HG03066 (cell line): ENCODE measurements at regions not wholly inside any gene's neighbourhood (a gene's known extent, or its start where the extent isn't known, plus 50 kb on each side); places are given as distances from the start of the nearest gene placed in this dataset.
A peak's percentile ranks its signal among the peaks of the same experiment; 100 is the strongest.
"Not testable (repeated sequence)": the region's sequence is repeated elsewhere in the genome, so short reads cannot be mapped to it uniquely, and the experiment has no call there.

ENCODE experiments used
- ATAC-seq: cut with Tn5 transposase; IDR thresholded peaks from one replicate; pipeline ENCODE4 v1.9.1; 2021; ENCODE audit warnings: low read depth; ENCODE audit not compliant: unreplicated experiment

DNA sequence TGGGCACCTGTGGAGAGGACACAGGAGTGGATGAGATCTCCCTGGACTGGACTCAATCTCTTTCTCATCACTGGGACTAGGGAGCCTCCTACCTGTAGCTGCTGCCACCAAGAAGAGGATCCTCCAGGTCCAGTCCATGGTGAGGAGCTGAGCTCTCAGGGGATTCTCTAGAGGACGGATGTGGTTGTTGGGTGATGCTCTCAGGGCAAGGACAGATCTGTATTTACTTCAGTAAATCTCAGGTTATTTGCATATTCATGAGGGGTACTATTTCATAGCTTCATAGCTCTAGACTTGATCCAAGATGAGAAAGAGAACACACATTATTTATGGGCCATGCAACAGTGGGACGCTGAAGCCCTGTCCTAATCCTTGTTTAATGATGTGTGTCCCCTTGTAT, 159.4 kb downstream of the POTEB start:
- ATAC-seq: peak; percentile 73

DNA sequence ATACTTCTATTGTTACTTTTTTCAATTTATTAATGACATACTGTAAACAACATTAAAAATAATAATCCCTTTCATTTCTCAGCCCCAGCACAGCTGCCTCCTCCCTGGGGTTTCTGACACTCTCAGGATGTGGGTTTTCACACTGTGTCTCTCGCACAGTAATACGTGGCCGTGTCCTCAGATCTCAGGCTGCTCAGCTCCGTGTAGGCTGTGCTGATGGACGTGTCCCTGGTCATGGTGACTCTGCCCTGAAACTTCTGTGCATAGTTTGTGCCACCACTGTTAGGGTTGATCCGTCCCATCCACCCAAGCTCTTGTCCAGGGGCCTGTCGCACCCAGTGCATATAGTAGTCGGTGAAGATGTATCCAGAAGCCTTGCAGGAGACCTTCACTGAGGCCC, 159.9 kb downstream of the POTEB start:
- ATAC-seq: peak; percentile 30

DNA sequence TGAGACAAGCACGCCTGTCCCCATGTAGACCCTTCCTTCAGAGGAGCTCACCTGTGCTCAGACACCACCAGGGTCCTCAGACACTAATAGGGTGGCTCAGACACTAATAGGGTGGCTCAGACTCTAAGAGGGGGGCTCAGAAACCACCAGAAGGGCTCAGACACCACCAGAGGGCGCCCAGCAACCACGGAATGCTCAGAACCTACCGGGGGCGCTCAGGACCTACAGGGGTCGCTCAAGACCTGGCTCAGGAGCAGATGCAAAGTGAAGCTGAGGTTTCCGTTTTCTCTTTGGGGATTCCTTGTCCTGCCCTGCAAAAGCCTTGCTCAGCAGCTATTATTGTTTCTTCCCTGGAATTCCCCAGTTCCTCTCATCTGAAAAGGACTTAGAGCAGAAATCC, 172.1 kb downstream of the POTEB start:
- peak; percentile 98 for ATAC-seq

DNA sequence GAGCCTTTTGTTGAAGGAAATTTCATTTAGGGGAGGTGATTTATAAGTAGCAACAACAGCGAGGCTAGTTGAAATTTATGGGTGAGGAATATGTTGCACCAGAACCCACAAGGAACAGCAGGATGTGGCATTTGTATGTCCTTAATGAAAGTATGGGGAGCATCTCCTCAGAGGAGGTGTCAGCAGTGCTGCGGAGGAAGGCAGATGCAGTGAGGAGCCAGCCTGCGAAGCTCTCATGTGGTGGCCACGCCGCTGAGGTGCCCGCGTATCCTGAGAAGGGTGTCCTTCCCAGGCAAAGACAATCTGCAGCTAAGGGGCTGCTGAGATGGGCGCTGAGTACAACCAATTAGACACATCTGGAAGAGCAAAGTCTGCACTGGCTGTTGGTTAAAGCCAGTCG, 178.9 kb downstream of the POTEB start:
- not testable (repeated sequence) for ATAC-seq

DNA sequence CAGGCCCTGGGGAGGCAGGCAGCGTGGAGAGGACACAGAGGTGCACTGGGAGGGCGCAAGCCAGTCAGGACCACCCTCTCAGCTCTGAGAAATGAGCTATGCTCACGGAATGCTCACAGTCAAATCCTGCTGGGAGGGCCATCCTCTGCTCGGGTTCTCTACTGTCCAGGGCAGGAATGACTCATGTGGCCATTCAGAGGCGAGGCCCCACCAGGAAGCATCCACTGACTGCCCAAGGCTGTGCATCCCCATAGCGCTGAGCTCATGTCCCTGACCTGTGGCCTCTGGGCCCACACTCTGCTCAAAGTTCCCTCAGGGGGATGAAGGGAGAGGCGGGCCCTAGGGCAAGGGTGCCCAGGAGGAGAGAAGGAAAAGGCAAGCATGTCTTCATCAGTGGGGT, 182.4 kb downstream of the POTEB start:
- ATAC-seq: not testable (repeated sequence)

DNA sequence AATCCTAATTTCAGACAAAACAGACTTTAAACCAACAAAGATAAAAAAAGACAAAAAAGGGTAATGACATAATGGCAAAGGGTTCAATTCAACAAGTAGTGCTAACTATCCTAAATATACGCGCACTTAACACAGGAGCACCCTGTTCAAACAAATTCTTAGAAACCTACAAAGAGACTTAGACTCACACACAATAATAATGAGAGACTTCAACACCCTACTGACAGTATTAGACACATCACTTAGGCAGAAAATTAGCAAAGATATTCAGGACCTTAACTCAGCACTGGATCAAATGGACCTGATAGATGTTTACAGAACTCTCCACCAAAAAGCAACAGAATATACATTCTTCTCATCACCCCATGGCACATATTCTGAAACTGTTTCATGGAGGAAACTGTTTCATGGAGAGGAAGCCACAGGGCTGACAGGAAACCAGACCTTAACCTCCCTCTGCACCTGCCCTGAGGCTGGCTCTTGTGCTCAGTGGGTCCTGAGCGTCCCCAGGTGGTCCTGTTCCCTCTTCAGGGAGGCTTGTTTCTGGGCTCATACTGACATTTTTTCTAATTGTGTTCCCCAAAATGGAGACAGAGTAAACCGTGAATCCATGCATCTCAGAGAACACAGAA, 184.9 kb downstream of the POTEB start:
- not testable (repeated sequence) for ATAC-seq

DNA sequence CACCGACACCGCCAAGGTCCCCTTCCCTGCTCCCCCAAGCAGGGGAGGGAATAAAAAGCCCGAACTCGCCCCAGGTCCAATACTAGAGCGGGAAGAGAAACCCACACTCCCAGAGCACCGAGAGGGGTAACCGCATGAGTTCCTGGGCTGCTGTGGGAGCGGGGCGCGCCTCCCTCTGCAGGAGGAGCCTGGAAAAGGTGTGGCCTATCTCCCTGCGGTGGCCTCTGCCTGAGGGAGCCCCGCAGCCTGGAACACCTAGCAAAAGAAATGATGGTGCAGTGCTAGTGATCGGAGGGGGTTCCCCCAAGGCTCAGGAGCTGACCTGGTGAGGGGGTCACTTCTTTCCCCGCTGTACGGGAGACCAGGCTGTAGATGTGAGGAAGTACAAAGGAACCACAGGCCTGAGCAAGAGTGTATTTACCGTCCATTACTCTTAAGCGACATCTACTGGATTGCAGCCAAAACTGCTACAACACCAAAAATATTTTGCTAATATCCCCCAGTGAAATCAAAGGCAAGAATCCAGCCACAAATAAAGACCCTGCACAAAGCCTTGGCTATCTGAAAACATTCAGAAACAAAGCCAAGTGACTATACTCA, 216.6 kb upstream of the POTEB3 start:
- peak; percentile 83 for ATAC-seq

DNA sequence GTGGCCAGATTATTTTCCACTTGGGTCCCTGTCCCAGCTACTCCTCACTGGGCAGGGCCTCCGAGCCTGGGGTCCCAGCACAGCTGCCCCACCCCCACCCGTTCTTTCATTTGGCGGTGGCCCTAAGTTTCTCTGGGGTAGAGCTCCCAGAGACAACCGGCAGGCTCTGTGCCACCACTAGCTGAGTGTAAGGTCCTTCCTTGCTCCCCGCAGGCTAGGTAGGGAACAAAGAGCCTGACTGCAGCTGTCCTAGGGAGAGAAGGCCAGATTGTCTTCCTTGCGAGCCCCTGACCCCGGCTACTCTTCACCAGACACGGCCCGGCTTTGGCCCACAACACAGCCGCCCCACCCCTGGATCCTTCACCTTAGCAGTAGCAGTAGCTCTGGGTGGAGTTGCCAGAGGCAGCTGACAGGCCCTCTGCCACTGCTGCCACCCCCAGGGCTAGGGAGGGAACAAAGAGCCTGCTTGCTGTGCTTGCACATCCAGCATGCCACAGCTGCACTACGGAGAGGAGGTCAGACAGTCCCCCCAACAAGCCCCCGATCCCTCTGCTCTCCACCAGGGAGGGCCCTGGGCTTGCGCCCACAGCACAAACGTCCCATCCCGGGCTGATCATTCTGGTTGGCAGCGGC, 215.9 kb upstream of the POTEB3 start:
- peak; percentile 23 for ATAC-seq

DNA sequence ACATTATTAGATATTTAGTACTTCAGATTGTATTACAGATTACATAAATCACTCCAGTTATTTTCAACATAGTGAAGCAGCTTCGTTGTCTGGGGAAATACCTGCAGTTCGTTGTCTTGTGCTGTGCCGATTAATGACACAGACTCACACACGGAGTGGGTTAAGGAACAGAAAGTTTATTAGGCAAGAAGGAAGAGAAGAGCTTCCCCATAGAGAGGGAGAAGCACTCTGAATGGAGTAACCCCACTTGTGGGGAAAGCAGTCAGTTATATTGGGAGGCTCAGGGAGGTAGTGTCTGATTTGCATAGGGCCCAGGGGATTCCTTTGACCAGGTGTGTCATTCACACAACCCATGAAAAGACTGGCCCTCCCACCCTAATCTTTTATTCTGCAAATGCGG, 213.4 kb upstream of the POTEB3 start:
- not testable (repeated sequence) for ATAC-seq

DNA sequence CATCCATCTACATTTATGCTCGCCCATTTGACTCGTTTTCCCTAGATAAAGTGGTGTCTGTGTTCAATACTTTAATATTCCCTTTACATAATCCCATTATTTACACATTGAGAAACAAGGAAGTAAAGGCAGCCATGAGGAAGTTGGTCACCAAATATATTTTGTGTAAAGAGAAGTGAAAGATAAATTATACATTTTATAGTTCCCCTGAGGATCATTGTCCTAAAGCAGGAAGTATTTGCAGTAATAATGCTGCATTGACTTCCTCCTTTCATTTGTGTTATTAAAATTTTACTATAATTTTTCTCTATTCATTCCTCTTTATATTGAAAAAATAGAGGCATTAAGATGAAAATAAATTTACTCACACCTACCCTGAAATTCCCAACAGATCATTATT, 198.5 kb upstream of the POTEB3 start:
- ATAC-seq: not testable (repeated sequence)

DNA sequence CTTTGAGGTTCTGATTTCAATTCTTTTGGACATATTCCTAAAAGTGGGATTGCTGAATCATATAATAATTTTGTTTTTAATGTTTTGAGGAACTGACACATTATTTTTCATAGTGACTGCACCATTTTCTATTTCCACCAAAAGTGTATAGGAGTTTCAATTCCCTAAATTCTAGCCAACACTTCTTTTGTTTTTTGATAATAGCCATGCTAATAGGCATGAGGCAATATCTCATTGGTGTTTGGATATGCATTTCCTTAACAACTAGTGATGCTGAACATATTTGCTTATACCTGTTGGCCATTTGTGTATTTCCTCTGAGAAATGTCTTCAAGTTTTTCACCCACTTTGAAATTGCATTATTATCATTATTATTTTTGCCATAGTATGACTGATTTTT, 186.4 kb upstream of the POTEB3 start:
- ATAC-seq: not testable (repeated sequence)

DNA sequence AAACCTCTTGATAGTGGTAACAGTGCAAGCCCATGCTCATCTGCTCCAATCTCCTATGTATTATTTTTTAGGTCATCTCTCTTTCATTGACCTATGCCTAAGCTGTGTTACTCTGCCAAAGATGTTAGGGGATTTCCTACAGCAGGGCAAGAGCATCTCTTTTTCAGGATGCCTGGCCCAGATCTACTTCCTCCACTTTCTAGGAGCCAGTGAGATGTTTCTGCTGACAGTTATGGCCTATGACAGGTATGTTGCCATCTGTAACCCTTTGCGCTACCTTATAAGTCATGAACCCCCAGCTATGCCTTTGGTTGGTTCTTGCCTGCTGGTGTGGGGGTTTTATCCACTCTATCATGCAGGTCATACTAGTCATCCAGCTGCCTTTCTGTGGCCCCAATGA, 168.9 kb upstream of the POTEB3 start:
- not testable (repeated sequence) for ATAC-seq

DNA sequence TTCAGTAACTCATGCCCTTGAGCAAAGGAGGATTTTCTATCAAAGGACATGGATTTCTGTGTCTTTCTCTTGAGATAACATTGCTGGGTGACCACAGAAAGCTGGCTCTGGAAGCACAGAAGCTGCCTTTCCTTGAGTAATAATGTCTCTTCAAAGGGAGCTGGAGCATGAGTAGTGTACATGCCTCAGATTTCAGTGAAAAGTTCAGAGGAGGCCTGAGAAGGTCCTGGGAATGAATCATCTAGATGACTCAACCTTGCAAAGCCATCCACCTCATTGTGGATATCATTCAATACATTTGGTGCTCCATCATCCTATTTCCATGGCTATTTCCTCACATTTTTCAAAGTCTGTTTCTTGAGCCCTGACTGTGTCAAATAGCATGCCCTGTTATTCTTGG, 125.1 kb upstream of the POTEB3 start:
- ATAC-seq: not testable (repeated sequence)

DNA sequence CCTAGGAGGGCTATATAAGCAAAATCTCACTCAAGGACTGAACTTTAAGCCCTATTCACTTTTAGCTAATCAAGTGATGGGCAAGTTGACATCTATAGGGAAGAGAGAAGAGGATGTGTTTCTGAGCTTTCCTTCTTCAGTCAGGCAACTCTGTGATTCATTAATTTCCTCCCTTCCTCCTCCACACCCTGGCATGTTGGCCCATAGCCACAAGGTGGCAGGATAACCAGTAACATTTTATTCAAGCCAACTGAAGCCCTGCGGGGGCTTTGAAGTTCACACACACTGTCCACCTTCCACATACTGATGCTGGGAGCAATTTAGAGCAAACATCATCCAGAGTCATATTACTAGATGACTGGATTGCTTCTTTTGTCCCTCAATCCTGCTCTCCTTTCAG, 111.5 kb upstream of the POTEB3 start:
- not testable (repeated sequence) for ATAC-seq

DNA sequence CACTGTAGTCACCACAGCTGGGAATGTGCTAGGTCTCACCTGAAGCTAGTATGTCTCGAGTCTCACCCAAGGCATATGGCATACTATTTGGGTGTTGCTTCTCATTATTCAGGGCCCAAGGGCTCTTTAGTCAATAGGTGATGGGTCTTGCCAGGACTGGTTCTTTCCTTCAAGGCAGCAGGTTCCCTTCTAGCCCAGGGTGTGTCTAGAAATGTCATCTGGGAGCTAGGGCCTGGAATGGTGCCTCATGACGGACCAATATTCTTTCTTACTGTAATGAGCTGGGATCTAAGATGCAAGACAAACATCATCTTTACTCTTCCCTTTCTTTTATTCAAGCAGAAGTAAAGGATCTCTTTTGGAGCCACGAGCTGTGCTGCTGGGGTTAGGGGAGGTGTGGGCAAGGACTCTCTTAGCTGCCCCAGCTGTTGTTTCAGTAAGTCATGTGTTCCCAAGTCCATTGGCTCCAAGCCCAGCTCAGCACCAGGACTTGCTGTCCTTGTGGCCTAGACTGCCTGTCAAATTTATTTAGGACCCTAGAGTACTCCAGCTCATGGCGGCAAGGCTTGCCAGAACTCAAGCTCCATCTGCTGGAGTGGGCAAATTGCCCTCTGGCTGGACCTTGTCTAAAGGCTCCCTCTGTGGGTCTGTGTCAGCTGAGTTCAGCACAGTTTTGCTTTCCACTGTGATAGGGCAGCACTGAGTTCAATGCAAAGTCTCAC, 106.0 kb upstream of the POTEB3 start:
- not testable (repeated sequence) for ATAC-seq

DNA sequence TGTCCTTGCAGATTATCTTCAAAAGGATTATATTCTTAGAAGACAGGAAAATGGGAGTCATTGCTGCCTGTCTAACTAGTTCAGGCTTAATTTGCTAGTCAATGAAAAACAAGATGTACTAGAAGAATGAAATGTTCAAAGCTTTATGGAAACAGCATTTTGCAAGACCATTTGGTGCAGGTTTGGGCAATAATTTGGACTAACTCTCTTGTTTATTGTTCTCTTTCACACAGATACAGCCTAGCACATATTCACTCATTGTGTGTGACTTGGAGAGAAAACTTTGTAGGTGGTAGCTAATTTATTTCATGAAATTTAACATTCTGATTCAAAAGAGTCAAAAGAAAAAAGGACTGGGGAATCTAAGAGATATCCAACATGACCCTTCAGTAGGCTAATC, 92.5 kb upstream of the POTEB3 start:
- not testable (repeated sequence) for ATAC-seq

DNA sequence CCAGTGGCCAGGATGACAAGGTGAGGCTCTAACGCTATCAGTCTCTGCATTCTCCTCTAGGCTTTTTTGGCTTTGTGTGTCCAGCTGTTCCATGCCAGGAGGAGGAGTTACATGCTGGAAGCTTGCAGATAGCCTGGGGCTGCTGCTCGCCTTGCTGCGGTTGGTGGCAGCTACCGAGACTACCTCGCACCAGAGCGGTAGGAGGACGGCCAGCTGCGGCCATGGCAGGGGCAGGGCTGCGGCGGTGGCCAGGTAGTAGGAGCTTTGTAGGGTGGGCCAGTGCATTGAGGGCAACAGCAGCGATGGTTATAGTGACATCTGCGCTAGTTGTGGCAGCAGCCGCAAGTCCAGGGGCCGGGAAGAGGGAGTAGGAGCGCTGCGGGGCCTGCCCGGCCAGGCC, 75.9 kb upstream of the POTEB3 start:
- not testable (repeated sequence) for ATAC-seq

DNA sequence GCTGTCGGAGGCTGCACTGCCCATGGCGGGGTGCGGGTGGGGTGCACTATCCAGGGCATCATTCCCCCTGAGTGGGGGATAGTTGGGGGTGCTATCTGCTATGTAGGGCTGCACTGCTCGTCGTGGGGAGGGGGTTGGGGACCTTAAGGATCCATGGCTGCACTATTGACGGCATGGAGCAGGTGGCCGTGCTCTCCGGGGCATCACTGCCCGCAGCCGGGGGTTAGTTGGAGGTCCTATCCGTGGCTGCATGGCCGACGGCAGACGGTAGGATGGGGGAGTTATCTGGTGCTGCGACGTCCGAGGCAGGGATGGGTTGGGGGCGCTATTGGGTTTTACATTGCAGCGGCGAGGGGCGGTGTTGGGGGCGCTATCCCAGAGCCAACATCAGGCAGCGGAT, 75.0 kb upstream of the POTEB3 start:
- not testable (repeated sequence) for ATAC-seq

DNA sequence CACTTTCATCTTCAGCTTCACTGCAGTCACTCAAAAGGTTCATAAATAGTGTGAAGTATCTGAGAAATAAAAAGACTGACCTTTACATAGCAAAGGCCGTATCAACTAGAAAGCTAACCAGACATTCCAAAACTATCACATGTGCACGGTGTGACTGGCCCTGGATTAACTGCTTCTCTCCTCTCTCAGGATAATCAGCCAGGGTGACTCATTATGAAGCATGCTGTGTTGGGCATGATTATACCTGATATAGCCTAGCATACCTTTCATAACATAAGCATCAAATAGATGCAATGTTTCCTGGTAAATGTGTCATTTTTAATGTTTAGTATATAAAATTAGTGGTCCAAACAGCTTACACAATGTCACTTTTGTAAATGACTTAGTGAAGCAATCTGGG, 62.7 kb upstream of the POTEB3 start:
- ATAC-seq: not testable (repeated sequence)
